ENCODE measurements at regions not wholly inside any gene's neighbourhood (a gene's known extent, or its start where the extent isn't known, plus 50 kb on each side); places are given as distances from the start of the nearest gene placed in this dataset.

DNA sequence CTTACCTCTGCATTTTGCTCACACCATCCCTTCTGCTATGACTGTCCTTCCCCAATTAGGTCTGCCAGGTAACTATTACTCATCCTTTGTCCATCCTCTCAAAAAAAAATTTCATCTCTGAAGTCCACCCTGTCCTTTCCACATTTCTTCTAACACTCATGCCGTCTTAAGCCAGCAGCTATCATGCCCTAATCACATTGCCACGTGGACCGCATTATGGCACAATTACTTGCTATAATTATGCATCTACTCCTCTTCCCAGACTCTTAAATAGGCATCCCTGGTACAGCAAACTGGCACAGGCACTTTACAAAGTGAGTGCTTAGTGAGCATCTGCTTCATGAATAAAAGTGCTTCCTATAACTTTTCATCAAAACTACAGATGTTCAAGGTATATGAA is 295.4 kb upstream of the ESRRG start:
- no peak overlapping the region for H4K5ac ChIP-seq (ENCODE audit: low read length)
- no peak overlapping the region for H2AK5ac ChIP-seq (ENCODE audit: low read length)
- WGBS (ENCODE audit: extremely low coverage, insufficient coverage, low lambda C conversion rate) = no CpG with 5 or more reads among the region's 3 CpGs
- H3K27ac ChIP-seq (ENCODE audit: low read depth, low read length) = no peak overlapping the region
- no peak overlapping the region for H2BK15ac ChIP-seq (replicated peaks; ENCODE audit: low read depth)
- no peak overlapping the region for H2BK5ac ChIP-seq (ENCODE audit: low read length)
- H3K4me1 ChIP-seq (ENCODE audit: control insufficient read depth, low read depth, low read length) = no peaks in the 10 kb centered on the region
- no peak overlapping the region for H3K56ac ChIP-seq (ENCODE audit: low read length)
- no peak overlapping the region for H3K4me3 ChIP-seq (ENCODE audit: low read length)
- no peak for DNase-seq
- H3K9ac ChIP-seq (ENCODE audit: low read length) = no peak overlapping the region
- no peak overlapping the region for H3K18ac ChIP-seq (ENCODE audit: low read length)
- no peak overlapping the region for H4K8ac ChIP-seq (ENCODE audit: low read depth, low read length)
- H3K79me2 ChIP-seq (ENCODE audit: control insufficient read depth, insufficient read depth, low read length) = no peaks in the 10 kb centered on the region
- no peak overlapping the region for H2BK120ac ChIP-seq (ENCODE audit: low read depth, low read length)
- H3K36me3 ChIP-seq (ENCODE audit: control insufficient read depth, insufficient read depth, low read length) = no peaks in the 10 kb centered on the region
- H3K27me3 ChIP-seq (ENCODE audit: insufficient read depth, low read length, poor library complexity) = no peaks in the 10 kb centered on the region
- H3K4ac ChIP-seq (ENCODE audit: low read depth, low read length) = no peak overlapping the region
- no peak overlapping the region for H3K23ac ChIP-seq (ENCODE audit: low read length)
- H3K79me1 ChIP-seq (ENCODE audit: low read length) = no peaks in the 10 kb centered on the region
- no peak overlapping the region for H3K4me2 ChIP-seq (ENCODE audit: low read length)

DNA sequence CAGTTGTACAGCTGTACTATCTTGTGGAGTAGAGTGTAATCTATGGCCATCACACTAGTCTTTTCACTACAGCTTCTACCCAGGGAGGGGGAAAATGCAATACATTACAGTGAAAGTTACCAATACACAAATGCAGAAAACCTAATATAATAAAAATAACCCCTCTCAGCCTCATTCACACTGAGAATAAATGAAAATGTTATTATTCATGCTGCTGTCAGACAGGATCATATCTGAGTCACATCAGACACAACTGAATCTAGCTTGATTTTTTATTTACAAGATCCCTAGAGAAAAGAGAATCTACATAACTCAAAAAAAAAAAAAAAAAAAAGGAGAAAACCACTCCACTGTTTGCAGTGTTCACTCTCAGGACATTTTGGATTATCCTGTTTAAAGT is 293.9 kb upstream of the ESRRG start:
- Histone ChIP-seq H3K9ac (ENCODE audit: low read length) (no peak overlapping the region), H4K5ac (ENCODE audit: low read length) (no peak overlapping the region), H3K56ac (ENCODE audit: low read length) (no peak overlapping the region), H3K36me3 (ENCODE audit: control insufficient read depth, insufficient read depth, low read length) (no peaks in the 10 kb centered on the region), H2AK5ac (ENCODE audit: low read length) (no peak overlapping the region), H3K79me1 (ENCODE audit: low read length) (no peaks in the 10 kb centered on the region), H3K4ac (ENCODE audit: low read depth, low read length) (no peak overlapping the region), H3K4me1 (ENCODE audit: control insufficient read depth, low read depth, low read length) (no peaks in the 10 kb centered on the region), H4K8ac (ENCODE audit: low read depth, low read length) (no peak overlapping the region), H2BK5ac (ENCODE audit: low read length) (no peak overlapping the region), H3K27ac (ENCODE audit: low read depth, low read length) (no peak overlapping the region), H3K27me3 (ENCODE audit: insufficient read depth, low read length, poor library complexity) (no peaks in the 10 kb centered on the region), H2BK15ac (replicated peaks; ENCODE audit: low read depth) (no peak overlapping the region), H3K23ac (ENCODE audit: low read length) (no peak overlapping the region), H3K4me2 (ENCODE audit: low read length) (no peak overlapping the region), H3K4me3 (ENCODE audit: low read length) (no peak overlapping the region), H3K18ac (ENCODE audit: low read length) (no peak overlapping the region), H2BK120ac (ENCODE audit: low read depth, low read length) (no peak overlapping the region), H3K79me2 (ENCODE audit: control insufficient read depth, insufficient read depth, low read length) (no peaks in the 10 kb centered on the region)
- DNase-seq = no peak

DNA sequence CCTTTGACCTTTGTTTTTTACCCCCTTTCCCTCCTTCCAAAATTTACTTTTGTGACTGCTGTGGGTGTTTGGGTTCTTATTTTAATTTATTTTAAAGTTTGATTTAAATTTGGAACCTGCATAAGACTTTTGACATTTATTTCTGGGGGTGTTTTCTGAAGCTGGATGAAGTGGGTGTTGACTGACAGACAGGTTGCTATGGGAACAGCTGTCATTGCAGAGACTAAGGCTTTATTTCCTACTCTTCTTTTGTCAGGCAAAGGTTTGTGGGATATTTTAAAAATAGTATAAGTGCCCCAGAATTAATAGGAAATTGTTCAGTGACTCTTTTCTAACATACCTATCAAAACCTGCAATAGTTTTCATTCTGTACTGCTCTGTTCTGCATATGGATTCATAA is 290.8 kb upstream of the ESRRG start:
- H3K18ac ChIP-seq (ENCODE audit: low read length) = no peak overlapping the region
- H3K27me3 ChIP-seq (ENCODE audit: insufficient read depth, low read length, poor library complexity) = no peaks in the 10 kb centered on the region
- H3K4me1 ChIP-seq (ENCODE audit: control insufficient read depth, low read depth, low read length) = no peaks in the 10 kb centered on the region
- no peak overlapping the region for H2BK120ac ChIP-seq (ENCODE audit: low read depth, low read length)
- no peak overlapping the region for H3K9ac ChIP-seq (ENCODE audit: low read length)
- H3K79me2 ChIP-seq (ENCODE audit: control insufficient read depth, insufficient read depth, low read length) = no peaks in the 10 kb centered on the region
- no peak overlapping the region for H3K56ac ChIP-seq (ENCODE audit: low read length)
- H2BK5ac ChIP-seq (ENCODE audit: low read length) = no peak overlapping the region
- no peak overlapping the region for H3K4me3 ChIP-seq (ENCODE audit: low read length)
- no peak overlapping the region for H4K8ac ChIP-seq (ENCODE audit: low read depth, low read length)
- H2BK15ac ChIP-seq (replicated peaks; ENCODE audit: low read depth) = no peak overlapping the region
- H3K27ac ChIP-seq (ENCODE audit: low read depth, low read length) = no peak overlapping the region
- H3K23ac ChIP-seq (ENCODE audit: low read length) = no peak overlapping the region
- no peak overlapping the region for H3K4me2 ChIP-seq (ENCODE audit: low read length)
- H3K79me1 ChIP-seq (ENCODE audit: low read length) = no peaks in the 10 kb centered on the region
- no peaks in the 10 kb centered on the region for H3K36me3 ChIP-seq (ENCODE audit: control insufficient read depth, insufficient read depth, low read length)
- H4K5ac ChIP-seq (ENCODE audit: low read length) = no peak overlapping the region
- H2AK5ac ChIP-seq (ENCODE audit: low read length) = no peak overlapping the region
- no peak overlapping the region for H3K4ac ChIP-seq (ENCODE audit: low read depth, low read length)
- no peak for DNase-seq

DNA sequence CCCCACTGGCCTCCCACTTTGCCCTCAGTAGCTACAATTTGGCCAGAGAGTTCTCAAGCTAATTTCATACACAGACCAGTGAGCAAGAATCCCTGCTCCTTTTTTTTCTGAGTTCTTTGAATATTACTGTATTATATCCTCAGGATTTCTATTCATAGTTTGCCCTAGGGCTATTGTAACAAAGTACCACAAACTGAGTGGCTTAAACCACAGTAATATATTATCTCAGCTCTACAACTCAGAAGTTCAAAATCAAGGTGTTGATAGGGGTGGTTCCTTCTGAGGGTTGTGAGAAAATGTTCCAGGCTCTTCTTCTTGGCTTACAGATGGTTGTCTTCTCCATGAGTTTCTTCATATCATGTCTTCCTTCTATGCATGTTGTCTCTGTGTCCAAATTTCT is 289.4 kb upstream of the ESRRG start:
- Histone ChIP-seq H2BK5ac (ENCODE audit: low read length) (no peak overlapping the region), H3K18ac (ENCODE audit: low read length) (no peak overlapping the region), H2AK5ac (ENCODE audit: low read length) (no peak overlapping the region), H3K9ac (ENCODE audit: low read length) (no peak overlapping the region), H4K8ac (ENCODE audit: low read depth, low read length) (no peak overlapping the region), H3K27me3 (ENCODE audit: insufficient read depth, low read length, poor library complexity) (no peaks in the 10 kb centered on the region), H3K79me1 (ENCODE audit: low read length) (no peaks in the 10 kb centered on the region), H3K36me3 (ENCODE audit: control insufficient read depth, insufficient read depth, low read length) (no peaks in the 10 kb centered on the region), H2BK120ac (ENCODE audit: low read depth, low read length) (no peak overlapping the region), H3K27ac (ENCODE audit: low read depth, low read length) (no peak overlapping the region), H4K5ac (ENCODE audit: low read length) (no peak overlapping the region), H3K23ac (ENCODE audit: low read length) (no peak overlapping the region), H3K4me2 (ENCODE audit: low read length) (no peak overlapping the region), H3K56ac (ENCODE audit: low read length) (no peak overlapping the region), H3K4ac (ENCODE audit: low read depth, low read length) (no peak overlapping the region), H3K4me3 (ENCODE audit: low read length) (no peak overlapping the region), H3K79me2 (ENCODE audit: control insufficient read depth, insufficient read depth, low read length) (no peaks in the 10 kb centered on the region), H3K4me1 (ENCODE audit: control insufficient read depth, low read depth, low read length) (no peaks in the 10 kb centered on the region), H2BK15ac (replicated peaks; ENCODE audit: low read depth) (no peak overlapping the region)
- DNase-seq = no peak

DNA sequence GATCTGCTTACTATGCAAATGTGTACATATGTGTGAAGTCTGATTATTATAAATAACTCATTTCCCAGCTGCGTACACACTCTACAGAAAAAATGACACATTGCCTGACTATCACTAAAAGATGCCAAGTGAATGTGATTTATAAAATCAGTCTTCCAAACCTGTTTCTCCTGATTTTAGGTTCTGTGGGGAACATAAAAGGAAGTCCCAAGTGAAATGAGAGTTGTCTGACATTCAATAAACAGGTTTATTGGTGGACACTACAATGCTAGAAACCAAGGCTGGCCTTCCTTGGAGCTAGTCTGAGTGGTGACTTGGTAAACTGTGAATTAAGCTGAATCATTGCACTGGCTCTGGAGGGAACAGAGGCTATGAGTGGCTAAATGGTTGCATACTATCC is 287.9 kb upstream of the ESRRG start:
- H3K36me3 ChIP-seq (ENCODE audit: control insufficient read depth, insufficient read depth, low read length) = no peaks in the 10 kb centered on the region
- H3K56ac ChIP-seq (ENCODE audit: low read length) = no peak overlapping the region
- no peak overlapping the region for H2AK5ac ChIP-seq (ENCODE audit: low read length)
- H4K5ac ChIP-seq (ENCODE audit: low read length) = no peak overlapping the region
- no peaks in the 10 kb centered on the region for H3K27me3 ChIP-seq (ENCODE audit: insufficient read depth, low read length, poor library complexity)
- no peaks in the 10 kb centered on the region for H3K79me1 ChIP-seq (ENCODE audit: low read length)
- WGBS (ENCODE audit: extremely low coverage, insufficient coverage, low lambda C conversion rate) = no CpG with 5 or more reads among the region's 1 CpG
- no peaks in the 10 kb centered on the region for H3K79me2 ChIP-seq (ENCODE audit: control insufficient read depth, insufficient read depth, low read length)
- H3K27ac ChIP-seq (ENCODE audit: low read depth, low read length) = no peak overlapping the region
- no peak overlapping the region for H2BK120ac ChIP-seq (ENCODE audit: low read depth, low read length)
- H3K4me2 ChIP-seq (ENCODE audit: low read length) = no peak overlapping the region
- no peak for DNase-seq
- no peak overlapping the region for H3K23ac ChIP-seq (ENCODE audit: low read length)
- H3K4me1 ChIP-seq (ENCODE audit: control insufficient read depth, low read depth, low read length) = no peaks in the 10 kb centered on the region
- no peak overlapping the region for H3K9ac ChIP-seq (ENCODE audit: low read length)
- no peak overlapping the region for H2BK5ac ChIP-seq (ENCODE audit: low read length)
- H2BK15ac ChIP-seq (replicated peaks; ENCODE audit: low read depth) = no peak overlapping the region
- H3K18ac ChIP-seq (ENCODE audit: low read length) = no peak overlapping the region
- no peak overlapping the region for H3K4ac ChIP-seq (ENCODE audit: low read depth, low read length)
- no peak overlapping the region for H4K8ac ChIP-seq (ENCODE audit: low read depth, low read length)
- no peak overlapping the region for H3K4me3 ChIP-seq (ENCODE audit: low read length)

DNA sequence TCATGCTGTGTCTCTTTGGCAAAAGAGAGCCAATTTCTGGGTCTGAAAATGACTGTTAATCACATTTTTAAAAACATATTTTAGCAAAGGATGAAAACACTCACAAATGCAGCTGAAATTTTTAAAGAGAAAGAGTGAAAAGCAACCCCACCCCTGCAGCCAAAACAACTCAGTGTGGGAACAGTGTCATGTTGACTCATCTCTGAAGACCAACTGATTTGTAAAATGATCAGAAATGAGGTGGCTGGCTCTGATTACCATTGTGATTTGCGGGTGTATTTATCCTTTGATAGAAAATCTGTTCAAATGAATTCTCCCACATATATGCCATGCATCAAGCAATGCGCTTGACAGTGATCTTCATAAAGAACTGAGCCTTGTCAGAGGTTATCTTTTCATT is 287.0 kb upstream of the ESRRG start:
- Histone ChIP-seq H3K4me2 (ENCODE audit: low read length) (no peak overlapping the region), H2BK5ac (ENCODE audit: low read length) (no peak overlapping the region), H3K9ac (ENCODE audit: low read length) (no peak overlapping the region), H3K4ac (ENCODE audit: low read depth, low read length) (no peak overlapping the region), H2BK15ac (replicated peaks; ENCODE audit: low read depth) (no peak overlapping the region), H3K23ac (ENCODE audit: low read length) (no peak overlapping the region), H3K18ac (ENCODE audit: low read length) (no peak overlapping the region), H4K5ac (ENCODE audit: low read length) (no peak overlapping the region), H3K56ac (ENCODE audit: low read length) (no peak overlapping the region), H3K27ac (ENCODE audit: low read depth, low read length) (no peak overlapping the region), H3K4me1 (ENCODE audit: control insufficient read depth, low read depth, low read length) (no peaks in the 10 kb centered on the region), H3K4me3 (ENCODE audit: low read length) (no peak overlapping the region), H2BK120ac (ENCODE audit: low read depth, low read length) (no peak overlapping the region), H3K79me1 (ENCODE audit: low read length) (no peaks in the 10 kb centered on the region), H3K27me3 (ENCODE audit: insufficient read depth, low read length, poor library complexity) (no peaks in the 10 kb centered on the region), H3K79me2 (ENCODE audit: control insufficient read depth, insufficient read depth, low read length) (no peaks in the 10 kb centered on the region), H4K8ac (ENCODE audit: low read depth, low read length) (no peak overlapping the region), H3K36me3 (ENCODE audit: control insufficient read depth, insufficient read depth, low read length) (no peaks in the 10 kb centered on the region), H2AK5ac (ENCODE audit: low read length) (no peak overlapping the region)
- DNase-seq = no peak
- WGBS (ENCODE audit: extremely low coverage, insufficient coverage, low lambda C conversion rate) = no CpG with 5 or more reads among the region's 2 CpGs

Data from mesendoderm (in vitro differentiated cells).